Left ventricle myocardium inferior (tissue), 1 donor: ENCODE measurements at regions not wholly inside any gene's neighbourhood (a gene's known extent, or its start where the extent isn't known, plus 50 kb on each side); places are given as distances from the start of the nearest gene placed in this dataset.
A peak's percentile ranks its signal among the peaks of the same experiment; 100 is the strongest.

Experiments used
- DNase-seq: peaks from one replicate; pipeline ENCODE4 v3.0.0-alpha.2; 2020
- H3K27ac ChIP-seq: fragments of 200-600 bp; replicated peaks from 2 replicates; pipeline ENCODE4 v1.8.0; 2021
- H3K27me3 ChIP-seq: fragments of 200-600 bp; 2 replicates; pipeline ENCODE4 v1.8.0; 2021; ENCODE audit warnings: low read depth
- H3K36me3 ChIP-seq: fragments of 200-600 bp; 2 replicates; pipeline ENCODE4 v1.8.0; 2021
- H3K4me1 ChIP-seq: fragments of 200-600 bp; 2 replicates; pipeline ENCODE4 v1.8.0; 2021
- H3K4me3 ChIP-seq: fragments of 200-600 bp; 2 replicates; pipeline ENCODE4 v1.8.0; 2021; ENCODE audit warnings: mild to moderate bottlenecking, moderate library complexity
- H3K9me3 ChIP-seq: fragments of 200-600 bp; replicated peaks from 2 replicates; pipeline ENCODE4 v1.8.0; 2021
- intact Hi-C: fragments of 100-400 bp; cut with micrococcal nuclease; formaldehyde crosslinking; loops from one replicate; pipeline ENCODE4 v1.11.0; 2022
- TF ChIP-seq, protein P1 (sequence below): fragments of 200-600 bp; IDR thresholded peaks from 2 replicates; pipeline ENCODE4 v1.8.0; 2021; ENCODE audit warnings: antibody characterized with exemption, mild to moderate bottlenecking, borderline replicate concordance
- donor health status: DM: no; HTN: yes; CAD: no; lungs with severe emphysema.

DNA sequence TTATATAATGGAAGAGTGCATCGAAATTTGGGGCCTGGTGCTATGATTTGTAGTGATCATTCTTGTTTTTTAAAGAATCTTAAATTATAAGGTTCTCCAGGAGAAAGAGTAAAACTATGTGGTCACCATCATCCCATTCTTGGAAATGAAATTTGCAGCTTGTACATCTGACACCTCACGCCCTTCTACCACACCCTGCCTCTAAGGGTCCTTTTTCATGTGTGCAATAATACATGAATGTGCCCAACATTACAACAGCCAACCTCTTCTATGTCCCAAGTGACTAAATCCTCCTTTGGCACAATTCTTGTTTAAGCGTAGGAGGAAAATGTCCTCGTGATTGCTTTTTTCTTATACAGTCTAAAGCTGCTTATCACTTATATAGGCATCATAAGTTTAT is 636.5 kb upstream of the NOVA1 start:
- Histone ChIP-seq H3K9me3 (peaks cover 5% of the 10 kb centered on the region), H3K4me3 (no peak overlapping the region), H3K36me3 (no peaks in the 10 kb centered on the region), H3K4me1 (no peaks in the 10 kb centered on the region), H3K27me3 (no peaks in the 10 kb centered on the region), H3K27ac (no peak overlapping the region)
- intact Hi-C loops: no loop called here
- TF ChIP-seq, protein P1, sequence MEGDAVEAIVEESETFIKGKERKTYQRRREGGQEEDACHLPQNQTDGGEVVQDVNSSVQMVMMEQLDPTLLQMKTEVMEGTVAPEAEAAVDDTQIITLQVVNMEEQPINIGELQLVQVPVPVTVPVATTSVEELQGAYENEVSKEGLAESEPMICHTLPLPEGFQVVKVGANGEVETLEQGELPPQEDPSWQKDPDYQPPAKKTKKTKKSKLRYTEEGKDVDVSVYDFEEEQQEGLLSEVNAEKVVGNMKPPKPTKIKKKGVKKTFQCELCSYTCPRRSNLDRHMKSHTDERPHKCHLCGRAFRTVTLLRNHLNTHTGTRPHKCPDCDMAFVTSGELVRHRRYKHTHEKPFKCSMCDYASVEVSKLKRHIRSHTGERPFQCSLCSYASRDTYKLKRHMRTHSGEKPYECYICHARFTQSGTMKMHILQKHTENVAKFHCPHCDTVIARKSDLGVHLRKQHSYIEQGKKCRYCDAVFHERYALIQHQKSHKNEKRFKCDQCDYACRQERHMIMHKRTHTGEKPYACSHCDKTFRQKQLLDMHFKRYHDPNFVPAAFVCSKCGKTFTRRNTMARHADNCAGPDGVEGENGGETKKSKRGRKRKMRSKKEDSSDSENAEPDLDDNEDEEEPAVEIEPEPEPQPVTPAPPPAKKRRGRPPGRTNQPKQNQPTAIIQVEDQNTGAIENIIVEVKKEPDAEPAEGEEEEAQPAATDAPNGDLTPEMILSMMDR: no peak
- no peak for DNase-seq

DNA sequence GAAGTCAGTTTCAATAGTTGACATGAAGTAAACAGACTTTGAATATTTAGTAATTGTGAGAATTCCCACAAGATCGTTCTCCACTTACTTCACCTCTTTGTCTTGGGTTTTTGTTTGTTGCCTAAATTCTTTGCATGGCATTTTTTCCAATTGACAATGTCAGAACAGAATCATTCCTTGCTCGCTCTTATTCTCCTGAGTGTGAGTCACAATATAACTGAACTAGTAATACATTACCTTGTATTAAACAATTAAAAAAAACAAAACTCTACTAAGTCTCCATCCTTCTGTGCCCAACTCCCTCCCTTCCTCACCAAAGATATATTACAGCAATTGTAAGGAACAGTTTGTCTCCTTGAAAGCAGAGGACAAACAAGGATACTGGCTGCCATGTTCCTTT is 638.8 kb upstream of the NOVA1 start:
- no peak for DNase-seq
- Histone ChIP-seq H3K4me3 (no peak overlapping the region), H3K4me1 (no peaks in the 10 kb centered on the region), H3K27ac (no peak overlapping the region), H3K27me3 (no peaks in the 10 kb centered on the region), H3K36me3 (no peaks in the 10 kb centered on the region), H3K9me3 (no peaks in the 10 kb centered on the region)
- TF ChIP-seq, protein P1: no peak
- intact Hi-C loops: no loop called here

GRCh38 chr14:27242874-27243273 is 645.0 kb upstream of the NOVA1 start:
- DNase-seq: no peak
- TF ChIP-seq, protein P1: no peak
- Histone ChIP-seq H3K36me3 (no peaks in the 10 kb centered on the region), H3K4me1 (no peaks in the 10 kb centered on the region), H3K27ac (no peak overlapping the region), H3K27me3 (no peaks in the 10 kb centered on the region), H3K4me3 (no peak overlapping the region), H3K9me3 (no peaks in the 10 kb centered on the region)
- intact Hi-C loops: no loop called here

- DNase-seq: no peak
- Histone ChIP-seq H3K4me1 (no peaks in the 10 kb centered on the region), H3K9me3 (peaks cover 1% of the 10 kb centered on the region), H3K4me3 (no peak overlapping the region), H3K36me3 (no peaks in the 10 kb centered on the region), H3K27me3 (no peaks in the 10 kb centered on the region), H3K27ac (no peak overlapping the region)
- TF ChIP-seq, protein P1: no peak
- intact Hi-C loops: no loop called here
Measured at GRCh38 chr14:27243365-27243764, 645.5 kb upstream of the NOVA1 start.

DNA sequence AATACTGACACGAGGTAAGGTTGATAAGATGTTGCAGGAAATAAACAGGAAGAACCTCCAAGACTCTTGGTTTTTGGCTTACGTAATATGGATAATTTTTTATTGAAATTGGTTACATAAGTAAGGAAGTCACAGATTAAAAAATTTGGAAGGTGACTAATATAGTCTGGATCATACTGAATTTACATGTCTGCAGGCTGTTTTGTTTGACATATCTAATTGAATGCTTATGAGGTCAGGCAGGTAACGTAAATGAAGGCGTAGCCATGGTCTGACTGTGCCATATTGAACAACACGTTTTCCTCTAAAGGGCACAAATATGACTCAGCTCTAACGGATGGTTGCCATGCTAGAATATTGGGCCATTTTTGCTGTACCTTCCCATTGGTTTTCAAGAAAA is 648.1 kb upstream of the NOVA1 start:
- Histone ChIP-seq H3K36me3 (no peaks in the 10 kb centered on the region), H3K9me3 (peaks cover 5% of the 10 kb centered on the region), H3K4me1 (no peaks in the 10 kb centered on the region), H3K27ac (no peak overlapping the region), H3K4me3 (no peak overlapping the region), H3K27me3 (no peaks in the 10 kb centered on the region)
- TF ChIP-seq, protein P1: no peak
- no peak for DNase-seq
- intact Hi-C loops: no loop called here

DNA sequence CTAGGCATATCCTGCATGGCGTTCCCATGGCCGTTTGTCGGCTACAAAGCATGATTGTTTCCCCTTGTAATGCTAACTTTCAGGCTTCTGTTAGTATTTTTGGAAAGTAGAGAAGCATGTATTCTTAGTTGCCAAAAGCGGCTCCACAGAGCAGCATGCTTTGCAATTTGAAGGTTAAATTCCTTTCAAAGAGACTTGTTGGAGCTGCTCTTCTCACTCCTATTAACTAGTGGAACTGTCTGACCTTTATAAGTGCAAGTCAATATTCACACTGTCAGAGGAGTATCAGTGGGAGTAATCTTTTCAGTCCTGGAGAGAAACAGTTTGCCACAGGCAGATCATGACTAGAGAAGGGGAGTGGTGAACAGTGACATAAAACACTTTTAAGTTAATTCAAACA is 656.1 kb upstream of the NOVA1 start:
- intact Hi-C loops: no loop called here
- no peaks in the 10 kb centered on the region for H3K36me3 ChIP-seq
- no peak for DNase-seq
- TF ChIP-seq, protein P1: no peak
- H3K4me1 ChIP-seq: no peaks in the 10 kb centered on the region
- H3K9me3 ChIP-seq: no peaks in the 10 kb centered on the region
- H3K4me3 ChIP-seq: no peak overlapping the region
- H3K27ac ChIP-seq: peak overlapping the region; percentile 32
- H3K27me3 ChIP-seq: no peaks in the 10 kb centered on the region
